SK-N-SH (cell line): ENCODE measurements at regions not wholly inside any gene's neighbourhood (a gene's known extent, or its start where the extent isn't known, plus 50 kb on each side); places are given as distances from the start of the nearest gene placed in this dataset.

ENCODE experiments used
- CTCF ChIP-seq: fragments of 200-600 bp; sonication (generic); IDR thresholded peaks from 2 replicates; pipeline ENCODE4 v1.6.1; 2017; ENCODE audit warnings: antibody characterized with exemption, mild to moderate bottlenecking, moderate library complexity
- EP300 ChIP-seq, 2 experiments: IDR thresholded peaks; 2 replicates each; pipeline versions ENCODE4 v1.4.0 to v1.6.1; 2012; ENCODE audit warnings: borderline replicate concordance in 1 of 2, low read depth in 1 of 2, low read length in 1 of 2
- EZH2phosphoT487 ChIP-seq: fragments of 200-600 bp; sonication (generic); IDR thresholded peaks from 2 replicates; pipeline ENCODE4 v1.6.1; 2017; ENCODE audit warnings: low read depth, mixed run types, mild to moderate bottlenecking, antibody characterized with exemption, moderate library complexity, borderline replicate concordance
- FOSL2 ChIP-seq: IDR thresholded peaks from 2 replicates; pipeline ENCODE4 v1.4.0; 2012; ENCODE audit warnings: low read depth, mild to moderate bottlenecking, moderate library complexity, borderline replicate concordance
- FOXJ3 ChIP-seq: sonication (generic); formaldehyde crosslinking; IDR thresholded peaks from 2 replicates; pipeline ENCODE4 v1.5.1; 2020; ENCODE audit warnings: mild to moderate bottlenecking, missing genetic modification reagents
- MXI1 ChIP-seq: IDR thresholded peaks from 2 replicates; pipeline ENCODE4 v1.6.1; 2012; ENCODE audit warnings: mild to moderate bottlenecking, low read depth, low read length, improper control_type of control experiment
- POLR2AphosphoS5 ChIP-seq: IDR thresholded peaks from 2 replicates; pipeline ENCODE4 v1.6.1; 2012; ENCODE audit warnings: low read depth, low read length
- REST ChIP-seq: IDR thresholded peaks from 2 replicates; pipeline ENCODE4 v1.6.1; 2012; ENCODE audit warnings: mild to moderate bottlenecking, low read depth, low read length, moderate library complexity
- SIN3A ChIP-seq: IDR thresholded peaks from 2 replicates; pipeline ENCODE4 v1.6.1; 2012; ENCODE audit warnings: low read depth, mild to moderate bottlenecking, low read length, moderate library complexity, borderline replicate concordance
- TAF1 ChIP-seq: IDR thresholded peaks from 2 replicates; pipeline ENCODE4 v1.6.1; 2012; ENCODE audit warnings: low read depth, mild to moderate bottlenecking, low read length, moderate library complexity, borderline replicate concordance
- USF2 ChIP-seq: fragments of 150-350 bp; IDR thresholded peaks from 2 replicates; pipeline ENCODE4 v1.6.1; 2017; ENCODE audit warnings: antibody characterized with exemption, low read length, low read depth, borderline replicate concordance

- TF ChIP-seq EP300 (IDR thresholded peaks at IDR 0.05; ENCODE audit: borderline replicate concordance in 1 of 2, low read depth in 1 of 2, low read length in 1 of 2) (no peak), TAF1 (no peak), FOSL2 (no peak), CTCF (no peak), POLR2AphosphoS5 (no peak), REST (no peak), EZH2phosphoT487 (no peak), USF2 (no peak), MXI1 (no peak), FOXJ3 (CRISPR knock-in tag) (no peak), SIN3A (no peak)
Observed at GRCh38 chr20:56697476-56697875, 68.4 kb downstream of the TFAP2C start.
